Muscle layer of colon (tissue), 2 donors: ENCODE measurements at regions not wholly inside any gene's neighbourhood (a gene's known extent, or its start where the extent isn't known, plus 50 kb on each side); places are given as distances from the start of the nearest gene placed in this dataset.

ENCODE experiments used
- H3K27ac ChIP-seq: one replicate; pipeline ENCODE4 v1.7.0; 2013; ENCODE audit warnings: low read depth, mild to moderate bottlenecking, low read length, moderate library complexity
- H3K27me3 ChIP-seq, 2 donors: one replicate each; pipeline ENCODE4 v1.7.0; 2013; ENCODE audit warnings: low read length in 2 of 2, mild to moderate bottlenecking in 2 of 2; ENCODE audit not compliant: insufficient read depth in 2 of 2, control insufficient read depth in 1 of 2
- H3K36me3 ChIP-seq: one replicate; pipeline ENCODE4 v1.7.0; 2013; ENCODE audit warnings: mild to moderate bottlenecking, low read length; ENCODE audit not compliant: insufficient read depth
- H3K4me1 ChIP-seq: one replicate; pipeline ENCODE4 v1.7.0; 2013; ENCODE audit warnings: mild to moderate bottlenecking, low read length; ENCODE audit not compliant: insufficient read depth
- H3K4me3 ChIP-seq, 2 donors: one replicate each; pipeline ENCODE4 v1.7.0; 2013; ENCODE audit warnings: low read length in 2 of 2, low read depth in 1 of 2, mild to moderate bottlenecking in 1 of 2, moderate library complexity in 1 of 2
- H3K9ac ChIP-seq: one replicate; pipeline ENCODE4 v1.7.0; 2013; ENCODE audit warnings: low read length
- H3K9me3 ChIP-seq: one replicate; pipeline ENCODE4 v1.7.0; 2013; ENCODE audit warnings: mild to moderate bottlenecking, low read length
- donor health status: abdominal sarcoma.
- donor health status: Adenocarcinoma of cecum.

DNA sequence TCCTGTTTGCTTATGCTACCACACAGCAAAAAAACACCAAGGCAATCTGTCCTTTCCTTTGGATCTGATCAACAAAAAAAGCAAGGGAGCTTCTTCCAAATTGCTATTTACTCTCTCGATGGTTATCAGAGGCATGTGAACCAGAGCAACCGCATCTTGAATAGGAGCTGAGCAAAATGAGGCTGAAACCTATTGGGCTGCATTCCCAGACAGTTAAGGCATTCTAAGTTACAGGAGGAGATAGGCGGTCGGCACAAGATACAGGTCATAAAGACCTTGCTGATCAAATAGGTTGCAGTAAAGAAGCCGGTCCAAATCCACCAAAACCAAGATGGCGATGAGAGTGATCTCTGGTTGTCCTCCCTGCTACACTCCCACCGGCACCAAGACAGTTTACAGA lies 76.8 kb upstream of the FRMD4A start:
- no peak overlapping the region for H3K9ac ChIP-seq
- no peak overlapping the region for H3K27ac ChIP-seq
- H3K4me1 ChIP-seq, result no peaks in the 10 kb centered on the region
- H3K27me3 ChIP-seq, result no peaks in the 10 kb centered on the region
- no peaks in the 10 kb centered on the region for H3K36me3 ChIP-seq
- H3K4me3 ChIP-seq, result no peak overlapping the region
- H3K9me3 ChIP-seq, result no peaks in the 10 kb centered on the region

DNA sequence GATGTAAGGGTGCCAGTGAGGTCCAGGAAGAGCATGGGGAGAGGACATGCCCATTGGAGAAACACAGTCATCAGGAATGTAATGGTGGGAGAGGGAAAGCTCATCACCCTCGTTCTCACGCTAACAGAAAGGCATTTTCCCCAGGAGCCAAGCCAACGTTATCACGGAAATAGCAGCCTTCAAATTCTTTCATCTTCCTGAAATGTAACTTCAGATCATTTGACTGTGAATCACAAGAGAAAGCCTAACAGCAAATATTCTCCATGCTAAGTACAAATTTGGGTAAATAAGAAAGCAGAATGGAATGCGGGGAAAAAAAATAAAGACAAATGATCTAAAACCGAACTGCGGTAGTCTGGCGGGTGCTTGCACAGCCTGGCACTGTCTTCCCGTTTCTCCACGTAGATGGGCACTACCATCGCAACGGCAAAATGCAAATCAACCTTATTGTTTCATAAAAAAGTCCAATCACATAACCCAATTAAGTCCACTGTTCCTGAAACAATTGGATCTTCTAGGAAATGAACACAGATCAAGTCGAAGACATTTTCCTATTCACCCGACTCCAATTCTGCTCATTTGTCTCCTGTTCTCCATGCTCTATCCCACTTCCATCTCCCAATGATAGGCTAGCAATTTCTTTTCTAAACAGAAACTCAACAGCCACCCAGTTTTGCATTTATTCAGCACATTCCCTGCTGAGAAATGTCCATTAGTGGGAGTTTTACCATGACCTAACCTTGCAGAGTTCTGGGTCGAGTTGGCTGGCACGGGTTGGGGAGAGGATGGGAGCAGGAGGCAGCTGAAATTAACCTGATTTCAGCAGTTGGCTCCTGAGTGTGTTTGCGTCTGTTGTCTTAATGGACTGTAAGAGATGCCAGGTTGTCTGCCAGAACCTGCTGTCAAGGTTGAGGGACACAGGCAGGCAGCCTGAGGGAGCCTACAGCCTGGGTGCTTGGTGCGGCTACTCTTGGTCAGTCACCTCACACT lies 74.6 kb upstream of the FRMD4A start:
- H3K9ac ChIP-seq, result no peak overlapping the region
- no peaks in the 10 kb centered on the region for H3K4me1 ChIP-seq
- H3K4me3 ChIP-seq, result no peak overlapping the region
- no peaks in the 10 kb centered on the region for H3K9me3 ChIP-seq
- H3K27ac ChIP-seq, result no peak overlapping the region
- no peaks in the 10 kb centered on the region for H3K36me3 ChIP-seq
- no peaks in the 10 kb centered on the region for H3K27me3 ChIP-seq

DNA sequence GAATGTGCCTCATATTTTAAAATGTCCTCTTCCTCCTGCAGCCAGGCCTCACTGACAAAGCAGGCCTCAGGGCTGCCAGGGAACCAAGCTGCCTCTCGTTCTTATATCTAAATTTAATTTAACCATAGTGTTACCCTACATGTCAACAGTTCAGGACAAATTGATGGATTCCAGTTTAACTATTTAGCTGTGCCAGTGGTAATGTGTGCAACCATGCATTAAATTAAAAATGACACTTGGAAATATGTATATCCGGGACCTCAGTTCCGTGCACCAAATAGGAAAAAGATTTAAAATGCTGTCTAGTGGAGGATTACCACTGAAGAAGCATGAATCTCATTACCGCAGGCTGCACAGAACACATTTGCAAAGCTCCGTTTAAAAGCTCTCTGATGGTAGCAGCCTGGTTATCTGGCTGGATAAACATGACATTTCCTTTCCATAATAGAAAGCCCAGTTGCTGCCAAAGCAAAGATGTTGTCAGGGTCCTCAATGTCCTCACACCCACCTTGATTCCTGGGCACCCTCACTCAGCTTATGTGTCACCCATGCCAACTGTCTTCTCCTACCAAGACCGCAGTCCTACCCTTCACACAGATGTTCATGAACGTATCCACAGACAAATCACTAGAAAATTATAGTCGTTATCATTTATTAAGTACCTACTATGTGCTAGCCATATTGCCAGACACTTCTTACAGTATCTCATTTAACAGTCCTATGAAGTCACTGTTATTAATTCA lies 73.3 kb upstream of the FRMD4A start:
- H3K9me3 ChIP-seq, result no peaks in the 10 kb centered on the region
- no peak overlapping the region for H3K27ac ChIP-seq
- no peak overlapping the region for H3K9ac ChIP-seq
- no peaks in the 10 kb centered on the region for H3K4me1 ChIP-seq
- no peaks in the 10 kb centered on the region for H3K36me3 ChIP-seq
- no peaks in the 10 kb centered on the region for H3K27me3 ChIP-seq
- H3K4me3 ChIP-seq, result no peak overlapping the region

DNA sequence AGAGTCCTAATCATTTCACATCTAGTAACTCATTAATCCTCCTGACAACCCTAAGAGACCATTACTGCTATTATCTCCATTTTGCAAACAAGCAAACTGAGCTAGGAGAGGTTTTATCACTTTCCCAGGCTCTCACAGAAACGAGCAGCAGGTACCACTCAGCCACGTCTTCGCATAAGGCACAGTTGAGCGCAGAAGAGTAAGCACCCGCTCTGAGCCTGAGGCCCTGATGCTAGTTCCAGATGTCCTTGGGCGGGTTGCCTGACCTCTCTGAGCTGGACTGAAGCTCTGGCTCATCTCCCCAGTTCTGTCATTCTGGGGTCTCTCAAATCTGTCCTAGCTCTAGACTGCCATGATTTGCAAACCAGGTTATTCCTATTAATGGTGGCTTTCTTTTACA lies 72.6 kb upstream of the FRMD4A start:
- Histone ChIP-seq H3K9me3 (no peaks in the 10 kb centered on the region), H3K27ac (no peak overlapping the region), H3K36me3 (no peaks in the 10 kb centered on the region), H3K4me1 (no peaks in the 10 kb centered on the region), H3K27me3 (no peaks in the 10 kb centered on the region), H3K4me3 (no peak overlapping the region), H3K9ac (no peak overlapping the region)

DNA sequence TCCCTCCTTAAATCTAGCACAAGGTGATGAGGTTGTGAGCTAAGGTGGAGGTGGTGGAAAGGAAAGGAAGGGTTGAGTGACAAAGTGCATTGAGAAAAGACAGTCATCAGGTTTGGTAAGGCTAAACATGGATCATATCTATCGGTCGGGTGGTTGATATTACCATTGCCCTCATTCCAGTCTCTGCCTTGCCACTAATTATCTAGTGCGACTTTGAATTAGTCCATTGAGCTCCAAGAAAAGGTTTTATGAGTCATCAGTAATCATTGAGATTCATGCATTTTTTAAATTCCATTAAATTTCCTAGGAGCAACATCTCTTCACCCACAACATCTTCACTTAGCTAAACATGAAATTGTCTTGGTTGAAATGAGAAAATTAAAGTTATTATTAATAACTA lies 68.9 kb upstream of the FRMD4A start:
- H3K4me3 ChIP-seq, result no peak overlapping the region
- H3K27me3 ChIP-seq, result no peaks in the 10 kb centered on the region
- H3K27ac ChIP-seq, result no peak overlapping the region
- H3K4me1 ChIP-seq, result peaks cover 5% of the 10 kb centered on the region
- no peaks in the 10 kb centered on the region for H3K36me3 ChIP-seq
- H3K9me3 ChIP-seq, result no peaks in the 10 kb centered on the region
- no peak overlapping the region for H3K9ac ChIP-seq

DNA sequence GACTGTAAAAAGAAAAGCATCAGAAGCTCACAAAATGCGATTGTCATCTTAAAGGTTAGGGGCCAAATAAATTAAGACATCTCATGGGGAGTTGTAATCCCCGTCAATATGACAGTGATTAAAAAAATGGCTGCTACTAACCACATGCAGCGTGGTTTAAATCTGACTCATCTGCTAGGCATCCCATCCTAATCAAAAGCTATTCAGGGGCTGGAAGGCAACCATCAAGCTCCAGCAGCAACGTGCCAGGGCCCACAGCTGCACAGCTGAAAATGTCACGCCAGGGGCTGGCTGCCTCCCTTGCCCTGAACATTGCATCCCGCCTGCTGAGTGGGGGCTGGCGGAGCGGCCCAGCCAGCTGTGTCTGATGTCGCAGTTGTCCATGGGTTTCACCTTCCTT lies 66.3 kb upstream of the FRMD4A start:
- Histone ChIP-seq H3K9me3 (no peaks in the 10 kb centered on the region), H3K27ac (no peak overlapping the region)

DNA sequence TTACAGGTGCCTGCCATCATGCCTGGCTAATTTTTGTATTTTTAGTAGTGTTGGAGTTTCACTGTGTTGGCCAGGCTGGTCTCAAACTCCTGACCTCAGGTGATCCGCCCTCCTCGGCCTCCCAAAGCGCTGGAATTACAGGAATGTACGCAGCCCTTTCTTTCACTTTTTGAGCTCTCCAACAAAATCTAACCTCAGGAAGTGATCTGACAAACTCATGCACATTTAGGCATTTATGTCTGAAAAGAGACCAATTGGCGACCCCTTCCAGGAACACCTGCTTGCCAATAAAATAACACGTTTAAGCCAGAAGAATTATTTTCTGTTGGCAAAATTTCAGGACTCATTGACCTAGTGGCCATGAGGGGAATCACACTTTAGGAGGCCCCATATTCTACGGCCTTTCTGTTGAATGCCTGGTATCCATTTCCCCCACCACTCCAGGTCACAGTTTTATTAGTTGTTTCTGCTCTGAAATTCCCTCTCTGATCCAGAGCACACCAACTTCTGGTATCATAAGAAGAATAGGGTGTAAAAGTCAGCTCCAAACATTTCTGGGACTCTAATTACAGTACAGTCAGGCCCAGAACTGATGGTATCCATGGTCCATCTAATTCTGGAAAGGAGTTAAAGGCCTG lies 65.8 kb upstream of the FRMD4A start:
- H3K36me3 ChIP-seq, result no peaks in the 10 kb centered on the region
- H3K27me3 ChIP-seq, result no peaks in the 10 kb centered on the region
- H3K9me3 ChIP-seq, result no peaks in the 10 kb centered on the region
- H3K27ac ChIP-seq, result no peak overlapping the region
- H3K4me3 ChIP-seq, result no peak overlapping the region
- H3K4me1 ChIP-seq, result peaks cover 5% of the 10 kb centered on the region
- H3K9ac ChIP-seq, result no peak overlapping the region

More for the DNA sequence above, 66.3 kb upstream of the FRMD4A start:
- Histone ChIP-seq H3K4me1 (peaks cover 5% of the 10 kb centered on the region), H3K4me3 (no peak overlapping the region), H3K27me3 (no peaks in the 10 kb centered on the region), H3K36me3 (no peaks in the 10 kb centered on the region), H3K9ac (no peak overlapping the region)

DNA sequence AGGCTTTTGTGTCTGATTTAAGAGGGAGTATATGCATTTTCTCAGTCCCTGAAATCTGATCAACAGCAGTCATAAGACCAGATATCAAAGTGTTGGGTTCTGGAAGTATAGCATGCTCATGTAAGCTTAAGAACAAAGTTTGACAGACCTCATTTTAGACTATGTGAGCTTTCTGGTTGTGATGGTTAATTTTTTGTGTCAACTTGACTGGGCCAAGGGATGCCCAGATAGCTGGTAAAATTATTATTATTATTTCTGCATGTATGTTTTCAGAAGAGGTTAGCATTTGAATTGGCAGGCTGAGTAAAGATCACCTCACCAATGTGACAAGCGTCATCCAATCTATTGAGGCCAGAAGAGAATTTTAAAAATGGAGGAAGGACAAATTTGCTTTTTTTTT lies 63.5 kb upstream of the FRMD4A start:
- H3K27ac ChIP-seq, result no peak overlapping the region
- no peak overlapping the region for H3K9ac ChIP-seq
- peaks cover 5% of the 10 kb centered on the region for H3K4me1 ChIP-seq
- no peaks in the 10 kb centered on the region for H3K9me3 ChIP-seq
- no peaks in the 10 kb centered on the region for H3K36me3 ChIP-seq
- H3K4me3 ChIP-seq, result no peak overlapping the region
- no peaks in the 10 kb centered on the region for H3K27me3 ChIP-seq

DNA sequence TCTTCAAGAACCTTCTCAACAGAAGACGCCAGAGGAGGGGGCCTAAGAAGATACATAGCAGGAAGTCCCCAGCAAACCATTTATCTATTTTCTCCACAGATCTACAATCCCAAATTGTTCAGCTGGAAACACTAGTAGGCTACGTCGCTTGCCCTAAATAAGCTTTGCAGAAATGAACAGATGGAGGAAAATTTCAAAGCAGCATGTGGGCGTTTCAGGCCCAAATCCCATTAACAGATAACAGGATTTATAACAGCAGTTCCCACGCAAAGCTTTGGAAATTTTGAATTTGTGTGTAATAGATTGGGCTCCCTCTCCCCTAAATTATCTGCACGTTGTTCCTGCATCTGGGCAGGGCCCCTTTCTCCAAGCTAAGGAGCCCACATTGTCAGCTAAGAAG lies 60.6 kb upstream of the FRMD4A start:
- no peak overlapping the region for H3K4me3 ChIP-seq
- peaks cover 2% of the 10 kb centered on the region for H3K4me1 ChIP-seq
- H3K9ac ChIP-seq, result no peak overlapping the region
- H3K9me3 ChIP-seq, result no peaks in the 10 kb centered on the region
- H3K36me3 ChIP-seq, result no peaks in the 10 kb centered on the region
- no peaks in the 10 kb centered on the region for H3K27me3 ChIP-seq
- no peak overlapping the region for H3K27ac ChIP-seq

DNA sequence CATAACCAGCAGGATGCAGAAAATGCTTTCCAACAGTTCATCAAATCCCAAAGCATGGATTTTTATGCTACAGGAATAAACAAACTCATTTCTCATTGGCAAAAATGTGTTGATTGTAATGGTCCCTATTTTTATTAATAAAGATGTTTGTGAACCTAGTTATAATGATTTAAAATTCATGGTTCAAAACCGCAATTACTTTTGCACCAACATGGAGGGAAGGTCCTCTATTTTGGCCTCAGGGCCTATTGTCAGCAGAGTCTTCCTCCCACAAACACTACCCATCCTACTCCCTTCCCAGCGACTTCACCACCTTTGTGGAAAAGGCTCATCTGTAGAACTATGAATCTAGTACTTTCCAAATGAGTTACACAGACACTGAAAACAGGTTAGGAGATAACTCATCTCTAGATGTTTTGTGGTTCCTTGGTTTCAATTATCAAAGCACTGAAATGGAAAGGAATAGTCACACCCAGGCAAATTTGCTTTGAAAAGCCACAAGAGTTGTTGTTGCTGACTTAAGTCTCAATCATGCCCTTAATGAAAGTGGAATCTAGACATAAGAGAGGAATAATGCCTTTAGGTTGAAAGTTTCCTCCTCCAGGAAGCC lies 59.4 kb upstream of the FRMD4A start:
- Histone ChIP-seq H3K27ac (no peak overlapping the region), H3K36me3 (no peaks in the 10 kb centered on the region), H3K4me1 (no peaks in the 10 kb centered on the region), H3K9ac (no peak overlapping the region), H3K9me3 (no peaks in the 10 kb centered on the region), H3K27me3 (no peaks in the 10 kb centered on the region), H3K4me3 (no peak overlapping the region)
